Transverse colon (tissue), 3 donors: ENCODE measurements at regions not wholly inside any gene's neighbourhood (a gene's known extent, or its start where the extent isn't known, plus 50 kb on each side); places are given as distances from the start of the nearest gene placed in this dataset.

Experiments used
- EP300 ChIP-seq: sonication (generic); formaldehyde crosslinking; IDR thresholded peaks from one replicate; pipeline ENCODE4 v1.6.1; 2017; ENCODE audit warnings: antibody characterized with exemption, low read depth
- TF ChIP-seq, protein P1 (sequence below), 5 experiments: fragments of 200-600 bp in 3 of 5; fragments of 450-650 bp in 2 of 5; sonication (generic) in 3 of 5; IDR thresholded peaks; 1 replicate in 2 of 5; 2 replicates in 3 of 5; pipeline ENCODE4 v1.5.1; 2016 to 2017; ENCODE audit warnings: antibody characterized with exemption in 5 of 5, inconsistent platforms in 3 of 5, mild to moderate bottlenecking in 2 of 5, moderate library complexity in 1 of 5

DNA sequence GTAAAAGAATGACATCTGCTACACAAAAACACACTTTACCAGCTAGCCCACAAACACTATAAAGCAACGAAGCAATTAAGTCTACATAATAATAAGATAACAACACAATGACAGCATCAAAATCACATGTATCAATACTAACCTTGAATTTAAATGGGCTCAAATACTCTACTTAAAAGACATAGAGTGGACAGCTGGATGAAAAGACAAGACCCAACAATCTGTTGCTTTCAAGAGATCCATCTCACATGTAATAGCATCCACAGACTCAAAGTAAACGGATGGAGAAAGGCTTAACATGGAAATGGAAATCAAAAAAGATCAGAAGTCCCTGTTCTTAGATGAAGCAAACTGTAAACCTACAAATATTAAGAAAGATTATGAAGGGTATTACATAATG is 2175.9 kb downstream of the PCDH9 start:
- TF ChIP-seq, protein P1, sequence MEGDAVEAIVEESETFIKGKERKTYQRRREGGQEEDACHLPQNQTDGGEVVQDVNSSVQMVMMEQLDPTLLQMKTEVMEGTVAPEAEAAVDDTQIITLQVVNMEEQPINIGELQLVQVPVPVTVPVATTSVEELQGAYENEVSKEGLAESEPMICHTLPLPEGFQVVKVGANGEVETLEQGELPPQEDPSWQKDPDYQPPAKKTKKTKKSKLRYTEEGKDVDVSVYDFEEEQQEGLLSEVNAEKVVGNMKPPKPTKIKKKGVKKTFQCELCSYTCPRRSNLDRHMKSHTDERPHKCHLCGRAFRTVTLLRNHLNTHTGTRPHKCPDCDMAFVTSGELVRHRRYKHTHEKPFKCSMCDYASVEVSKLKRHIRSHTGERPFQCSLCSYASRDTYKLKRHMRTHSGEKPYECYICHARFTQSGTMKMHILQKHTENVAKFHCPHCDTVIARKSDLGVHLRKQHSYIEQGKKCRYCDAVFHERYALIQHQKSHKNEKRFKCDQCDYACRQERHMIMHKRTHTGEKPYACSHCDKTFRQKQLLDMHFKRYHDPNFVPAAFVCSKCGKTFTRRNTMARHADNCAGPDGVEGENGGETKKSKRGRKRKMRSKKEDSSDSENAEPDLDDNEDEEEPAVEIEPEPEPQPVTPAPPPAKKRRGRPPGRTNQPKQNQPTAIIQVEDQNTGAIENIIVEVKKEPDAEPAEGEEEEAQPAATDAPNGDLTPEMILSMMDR (IDR thresholded peaks at IDR 0.05), result no peak
- no peak for TF ChIP-seq EP300
